Bronchial epithelial cell (primary cell): ENCODE measurements at regions not wholly inside any gene's neighbourhood (a gene's known extent, or its start where the extent isn't known, plus 50 kb on each side); places are given as distances from the start of the nearest gene placed in this dataset.
A peak's percentile ranks its signal among the peaks of the same experiment; 100 is the strongest.

Experiments
- DNase-seq: peaks from one replicate; pipeline ENCODE4 v3.0.0-alpha.2; 2010; ENCODE audit warnings: low read depth
- FAIRE-seq: peaks from 2 replicates; lab custom pipeline; 2011; peaks lifted over from hg19 to GRCh38; lab: Jason Lieb, UNC
- H3K27me3 ChIP-seq: 2 replicates; pipeline ENCODE4 v1.5.1; 2011; ENCODE audit warnings: low read length; ENCODE audit not compliant: control insufficient read depth, insufficient read depth
- H3K36me3 ChIP-seq: 2 replicates; pipeline ENCODE4 v1.5.1; 2011; ENCODE audit warnings: low read length; ENCODE audit not compliant: control insufficient read depth, insufficient read depth
- H3K4me3 ChIP-seq: 2 replicates; pipeline ENCODE4 v1.5.1; 2011; ENCODE audit warnings: mild to moderate bottlenecking, low read depth, low read length, control low read depth
- TF ChIP-seq, protein P1 (sequence below): IDR thresholded peaks from 2 replicates; pipeline ENCODE4 v1.5.1; 2011; ENCODE audit warnings: mild to moderate bottlenecking, moderate library complexity, low read length, control low read depth, inconsistent platforms; ENCODE audit not compliant: insufficient read depth, severe bottlenecking

DNA sequence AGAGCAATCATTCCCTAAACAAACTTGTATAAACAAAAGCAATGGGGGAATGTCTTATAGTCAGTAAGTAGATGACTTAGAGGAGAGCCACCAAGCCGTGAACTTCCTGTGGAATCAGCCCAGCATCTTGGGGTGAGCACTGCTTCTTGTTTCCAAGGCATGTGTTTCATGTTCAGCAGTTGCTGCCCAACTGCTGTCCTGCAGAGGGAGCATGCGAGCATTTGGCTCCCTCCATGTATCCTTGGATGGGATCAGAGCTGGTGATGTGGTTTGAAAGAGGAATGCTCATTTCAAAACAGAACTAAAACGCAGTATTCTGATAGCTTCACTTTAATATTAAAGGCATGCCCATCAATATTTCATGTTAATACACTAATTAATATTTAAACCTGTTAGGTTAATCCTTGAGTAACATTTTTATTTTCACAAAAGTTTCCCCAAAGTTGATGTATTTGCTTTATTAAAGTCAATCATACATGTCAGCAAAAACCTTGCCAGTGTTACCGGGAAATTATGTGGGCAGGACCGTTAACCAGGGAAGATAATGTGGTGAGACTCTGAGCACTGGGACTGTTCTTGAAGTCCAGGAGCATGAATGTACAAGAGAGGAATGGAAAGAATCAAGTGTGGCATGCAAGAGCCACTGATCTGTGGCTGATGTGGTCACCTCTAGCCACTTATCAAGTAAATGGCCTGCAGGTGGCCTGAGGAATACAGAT is 172.1 kb upstream of the GGTLC1 start:
- Histone ChIP-seq H3K36me3 (no peaks in the 10 kb centered on the region), H3K4me3 (no peak overlapping the region), H3K27me3 (no peaks in the 10 kb centered on the region)
- TF ChIP-seq, protein P1, sequence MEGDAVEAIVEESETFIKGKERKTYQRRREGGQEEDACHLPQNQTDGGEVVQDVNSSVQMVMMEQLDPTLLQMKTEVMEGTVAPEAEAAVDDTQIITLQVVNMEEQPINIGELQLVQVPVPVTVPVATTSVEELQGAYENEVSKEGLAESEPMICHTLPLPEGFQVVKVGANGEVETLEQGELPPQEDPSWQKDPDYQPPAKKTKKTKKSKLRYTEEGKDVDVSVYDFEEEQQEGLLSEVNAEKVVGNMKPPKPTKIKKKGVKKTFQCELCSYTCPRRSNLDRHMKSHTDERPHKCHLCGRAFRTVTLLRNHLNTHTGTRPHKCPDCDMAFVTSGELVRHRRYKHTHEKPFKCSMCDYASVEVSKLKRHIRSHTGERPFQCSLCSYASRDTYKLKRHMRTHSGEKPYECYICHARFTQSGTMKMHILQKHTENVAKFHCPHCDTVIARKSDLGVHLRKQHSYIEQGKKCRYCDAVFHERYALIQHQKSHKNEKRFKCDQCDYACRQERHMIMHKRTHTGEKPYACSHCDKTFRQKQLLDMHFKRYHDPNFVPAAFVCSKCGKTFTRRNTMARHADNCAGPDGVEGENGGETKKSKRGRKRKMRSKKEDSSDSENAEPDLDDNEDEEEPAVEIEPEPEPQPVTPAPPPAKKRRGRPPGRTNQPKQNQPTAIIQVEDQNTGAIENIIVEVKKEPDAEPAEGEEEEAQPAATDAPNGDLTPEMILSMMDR: peak; percentile 90
- DNase-seq (peak; percentile 64), FAIRE-seq (no peak)

DNA sequence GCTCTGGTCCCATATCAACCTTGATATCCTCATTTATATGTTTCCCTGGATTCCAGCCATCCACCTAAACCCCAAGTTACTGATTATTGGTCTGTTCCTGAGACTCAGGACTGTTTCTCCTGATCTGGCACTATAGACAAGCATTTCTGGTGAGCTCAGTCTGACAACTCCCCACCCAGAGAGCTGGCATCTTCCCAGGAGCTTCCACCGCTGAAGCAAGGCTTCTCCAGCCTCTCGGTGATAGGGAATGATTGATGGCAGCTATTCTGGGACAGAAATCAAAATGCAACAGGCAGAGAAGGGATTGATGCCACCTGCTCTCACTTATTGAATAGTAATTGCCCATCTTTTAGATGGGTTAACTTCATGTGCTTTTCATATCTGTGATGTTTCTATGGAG is 169.7 kb upstream of the GGTLC1 start:
- Histone ChIP-seq H3K27me3 (no peaks in the 10 kb centered on the region), H3K36me3 (no peaks in the 10 kb centered on the region), H3K4me3 (no peak overlapping the region)
- TF ChIP-seq, protein P1: no peak
- FAIRE-seq (no peak), DNase-seq (no peak)

DNA sequence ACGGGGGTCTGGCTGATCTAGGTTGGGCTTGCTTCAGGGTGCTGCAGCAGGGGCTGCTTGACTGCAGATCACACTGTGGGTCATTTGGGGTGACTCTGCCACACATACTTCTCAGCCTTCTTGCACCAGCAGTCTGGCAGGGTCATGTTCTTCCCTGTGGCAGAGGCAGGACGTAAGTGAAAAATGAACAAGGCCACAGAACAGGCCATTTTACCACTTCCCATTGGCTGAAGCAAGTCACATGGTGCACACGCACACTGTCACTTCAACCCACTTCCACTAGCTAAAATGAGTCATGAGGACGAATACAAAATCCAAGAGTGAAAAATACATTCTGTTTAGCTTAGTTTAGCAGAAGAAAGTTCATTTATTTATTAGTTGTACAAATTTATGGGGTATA is 168.6 kb upstream of the GGTLC1 start:
- no peaks in the 10 kb centered on the region for H3K36me3 ChIP-seq
- FAIRE-seq (no peak), DNase-seq (no peak)
- H3K27me3 ChIP-seq: no peaks in the 10 kb centered on the region
- H3K4me3 ChIP-seq: no peak overlapping the region
- TF ChIP-seq, protein P1: no peak

DNA sequence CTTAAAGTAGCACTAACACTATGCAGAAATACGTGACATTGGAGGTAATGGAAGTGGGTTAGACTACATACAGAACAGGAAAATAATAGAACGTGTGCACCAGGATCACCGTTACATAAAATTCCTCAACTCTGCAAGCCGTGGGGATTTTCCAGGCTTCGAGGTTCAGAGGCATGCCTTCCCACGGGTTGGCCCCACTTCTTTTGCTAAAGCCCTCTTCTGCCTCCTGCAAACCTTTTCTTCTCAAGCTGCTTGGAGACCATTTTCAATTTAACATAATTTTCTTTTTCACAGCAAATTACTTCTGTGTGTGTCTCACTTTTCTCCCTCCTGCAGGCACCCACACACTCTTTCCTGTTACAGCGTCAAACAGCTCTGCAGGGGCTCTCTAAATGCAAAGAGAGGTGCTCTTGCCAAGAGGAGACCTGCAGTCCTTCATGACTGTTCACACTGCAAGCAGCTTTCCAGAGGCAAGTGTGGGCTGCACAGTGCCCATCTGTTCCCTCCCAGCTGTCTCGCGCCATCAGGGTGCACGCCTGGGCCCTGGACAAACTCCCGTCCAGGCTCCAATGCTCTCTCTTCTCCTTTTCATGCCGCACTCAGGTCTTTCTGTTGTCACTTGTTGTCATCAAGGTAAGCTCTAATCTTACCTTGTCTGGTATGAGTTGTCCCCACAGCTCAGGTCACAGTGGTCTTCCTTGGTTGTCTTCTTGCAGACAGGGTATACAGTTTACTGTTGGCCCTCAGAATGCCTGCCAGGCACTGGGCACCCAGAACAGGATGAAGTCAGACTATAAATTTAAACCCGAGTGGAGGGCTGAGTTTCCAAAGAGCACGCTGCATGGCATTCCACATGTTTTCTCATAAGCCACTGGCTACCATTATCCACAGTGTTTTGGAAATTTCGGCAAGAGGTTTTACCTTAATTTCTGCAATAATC is 164.8 kb upstream of the GGTLC1 start:
- FAIRE-seq: no peak
- DNase-seq: no peak
- TF ChIP-seq, protein P1: no peak
- H3K27me3 ChIP-seq: no peaks in the 10 kb centered on the region
- no peak overlapping the region for H3K4me3 ChIP-seq
- H3K36me3 ChIP-seq: no peaks in the 10 kb centered on the region

DNA sequence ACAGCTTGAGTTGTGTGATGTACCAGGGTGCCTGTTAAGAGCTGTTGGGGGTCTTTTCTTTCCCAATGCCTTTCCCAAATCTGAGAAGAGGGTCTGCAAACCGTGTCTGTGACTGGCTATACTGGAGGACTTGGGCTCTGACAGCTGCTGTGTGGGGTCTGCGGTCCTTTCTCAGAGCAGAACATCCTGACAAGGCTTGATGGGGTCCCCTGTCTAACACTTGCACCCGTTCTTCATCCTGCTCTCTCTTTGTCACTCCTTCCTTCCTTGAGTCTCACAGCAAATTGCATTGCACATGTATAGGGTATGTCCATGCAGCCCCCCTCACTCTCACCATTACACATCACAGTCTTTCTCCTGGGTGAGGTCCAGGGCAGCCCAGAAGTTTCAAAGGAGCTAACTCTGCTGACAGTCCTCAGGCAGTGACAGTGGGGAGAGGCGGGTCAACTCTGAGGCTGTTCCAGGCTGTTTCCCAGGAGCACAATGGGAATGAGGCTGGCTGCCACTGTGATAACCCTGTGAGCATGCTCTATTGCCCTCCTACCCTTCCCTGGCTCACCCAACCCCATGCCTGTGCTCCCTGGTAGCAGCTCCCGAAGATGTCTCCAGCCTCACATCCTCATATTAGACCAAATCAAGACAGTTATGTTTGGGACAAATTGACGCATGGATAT is 163.2 kb upstream of the GGTLC1 start:
- FAIRE-seq (no peak), DNase-seq (no peak)
- Histone ChIP-seq H3K36me3 (no peaks in the 10 kb centered on the region), H3K4me3 (no peak overlapping the region), H3K27me3 (no peaks in the 10 kb centered on the region)
- TF ChIP-seq, protein P1: no peak
